Astrocyte (in vitro differentiated cells and primary cell): ENCODE measurements at regions not wholly inside any gene's neighbourhood (a gene's known extent, or its start where the extent isn't known, plus 50 kb on each side); places are given as distances from the start of the nearest gene placed in this dataset.

Experiments
- DNase-seq: peaks from one replicate; pipeline ENCODE4 v3.0.0-alpha.2; 2010; ENCODE audit warnings: low read depth
- FAIRE-seq: peaks from 2 replicates; lab custom pipeline; 2011; peaks lifted over from hg19 to GRCh38; lab: Jason Lieb, UNC
- H2AFZ ChIP-seq: 2 replicates; pipeline ENCODE4 v1.6.0; 2012; ENCODE audit warnings: low read depth, low read length, inconsistent platforms
- H3K27ac ChIP-seq: 2 replicates; pipeline ENCODE4 v1.5.1; 2011; ENCODE audit warnings: low read depth, low read length, inconsistent platforms
- H3K27me3 ChIP-seq: 2 replicates; pipeline ENCODE4 v1.6.0; 2011; ENCODE audit warnings: low read length, inconsistent platforms; ENCODE audit not compliant: insufficient read depth
- H3K36me3 ChIP-seq: 2 replicates; pipeline ENCODE4 v1.5.1; 2011; ENCODE audit warnings: low read length, inconsistent platforms; ENCODE audit not compliant: insufficient read depth
- H3K4me1 ChIP-seq: 2 replicates; pipeline ENCODE4 v1.5.1; 2011; ENCODE audit warnings: low read length, inconsistent platforms; ENCODE audit not compliant: insufficient read depth
- H3K4me2 ChIP-seq: 2 replicates; pipeline ENCODE4 v1.6.0; 2012; ENCODE audit warnings: low read length, inconsistent platforms
- H3K4me3 ChIP-seq: 2 replicates; pipeline ENCODE4 v1.5.1; 2011; ENCODE audit warnings: low read depth, mild to moderate bottlenecking, low read length, inconsistent platforms; ENCODE audit not compliant: insufficient read depth
- H3K79me2 ChIP-seq: 2 replicates; pipeline ENCODE4 v1.6.0; 2012; ENCODE audit warnings: mild to moderate bottlenecking, low read length, inconsistent platforms; ENCODE audit not compliant: insufficient read depth
- H3K9ac ChIP-seq: 2 replicates; pipeline ENCODE4 v1.6.0; 2012; ENCODE audit warnings: mild to moderate bottlenecking, low read length, inconsistent platforms
- H3K9me3 ChIP-seq: 2 replicates; pipeline ENCODE4 v1.5.1; 2012; ENCODE audit warnings: low read depth, mild to moderate bottlenecking, low read length, inconsistent platforms; ENCODE audit not compliant: insufficient read depth
- H4K20me1 ChIP-seq: 2 replicates; pipeline ENCODE4 v1.6.0; 2012; ENCODE audit warnings: low read length, inconsistent platforms; ENCODE audit not compliant: insufficient read depth
- H3K27ac Mint-ChIP-seq: one replicate; pipeline ENCODE4 v1.8.0; 2021; ENCODE audit warnings: mild to moderate bottlenecking, mixed read lengths; ENCODE audit not compliant: unreplicated experiment
- H3K27me3 Mint-ChIP-seq: one replicate; pipeline ENCODE4 v1.8.0; 2021; ENCODE audit warnings: low read depth, mixed read lengths; ENCODE audit not compliant: unreplicated experiment
- H3K36me3 Mint-ChIP-seq: one replicate; pipeline ENCODE4 v1.8.0; 2021; ENCODE audit warnings: low read depth, mixed read lengths; ENCODE audit not compliant: unreplicated experiment
- H3K4me1 Mint-ChIP-seq: one replicate; pipeline ENCODE4 v1.8.0; 2021; ENCODE audit warnings: low read depth, mixed read lengths; ENCODE audit not compliant: unreplicated experiment
- H3K4me3 Mint-ChIP-seq: one replicate; pipeline ENCODE4 v1.8.0; 2021; ENCODE audit warnings: mild to moderate bottlenecking, moderate library complexity, mixed read lengths; ENCODE audit not compliant: unreplicated experiment
- H3K9me3 Mint-ChIP-seq: one replicate; pipeline ENCODE4 v1.8.0; 2021; ENCODE audit warnings: mild to moderate bottlenecking, mixed read lengths; ENCODE audit not compliant: unreplicated experiment
- EZH2 ChIP-seq: IDR thresholded peaks from 2 replicates; pipeline ENCODE4 v1.6.1; 2012; ENCODE audit warnings: mild to moderate bottlenecking, low read length, inconsistent platforms; ENCODE audit not compliant: insufficient read depth
- TF ChIP-seq, protein P1 (sequence below): IDR thresholded peaks from 2 replicates; pipeline ENCODE4 v1.5.1; 2011; ENCODE audit warnings: low read depth, mild to moderate bottlenecking, inconsistent platforms, low read length, moderate library complexity; ENCODE audit not compliant: insufficient read depth

DNA sequence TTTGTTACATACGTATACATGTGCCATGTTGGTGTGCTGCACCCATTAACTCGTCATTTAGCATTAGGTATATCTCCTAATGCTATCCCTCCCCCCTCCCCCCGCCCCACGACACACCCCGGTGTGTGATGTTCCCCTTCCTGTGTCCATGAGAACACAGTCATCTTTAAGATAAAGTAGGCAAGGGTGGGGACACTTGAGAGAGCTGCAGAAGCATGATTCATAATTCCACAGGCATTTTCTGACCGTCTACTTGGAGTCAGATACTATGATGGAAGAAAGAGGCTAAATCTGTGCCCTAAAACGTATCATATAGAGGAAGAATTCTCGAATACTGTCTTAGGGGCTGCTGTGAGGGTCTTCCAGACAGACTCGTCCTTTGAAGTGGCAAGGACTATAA is 145.9 kb upstream of the VASH1 start:
- TF ChIP-seq EZH2 = no peak
- TF ChIP-seq, protein P1, sequence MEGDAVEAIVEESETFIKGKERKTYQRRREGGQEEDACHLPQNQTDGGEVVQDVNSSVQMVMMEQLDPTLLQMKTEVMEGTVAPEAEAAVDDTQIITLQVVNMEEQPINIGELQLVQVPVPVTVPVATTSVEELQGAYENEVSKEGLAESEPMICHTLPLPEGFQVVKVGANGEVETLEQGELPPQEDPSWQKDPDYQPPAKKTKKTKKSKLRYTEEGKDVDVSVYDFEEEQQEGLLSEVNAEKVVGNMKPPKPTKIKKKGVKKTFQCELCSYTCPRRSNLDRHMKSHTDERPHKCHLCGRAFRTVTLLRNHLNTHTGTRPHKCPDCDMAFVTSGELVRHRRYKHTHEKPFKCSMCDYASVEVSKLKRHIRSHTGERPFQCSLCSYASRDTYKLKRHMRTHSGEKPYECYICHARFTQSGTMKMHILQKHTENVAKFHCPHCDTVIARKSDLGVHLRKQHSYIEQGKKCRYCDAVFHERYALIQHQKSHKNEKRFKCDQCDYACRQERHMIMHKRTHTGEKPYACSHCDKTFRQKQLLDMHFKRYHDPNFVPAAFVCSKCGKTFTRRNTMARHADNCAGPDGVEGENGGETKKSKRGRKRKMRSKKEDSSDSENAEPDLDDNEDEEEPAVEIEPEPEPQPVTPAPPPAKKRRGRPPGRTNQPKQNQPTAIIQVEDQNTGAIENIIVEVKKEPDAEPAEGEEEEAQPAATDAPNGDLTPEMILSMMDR = no peak
- no peak overlapping the region for H3K4me3 Mint-ChIP-seq

GRCh38 chr14:76617440-76617839 is 143.8 kb upstream of the VASH1 start:
- peaks cover 6% of the 10 kb centered on the region for H3K27me3 ChIP-seq
- TF ChIP-seq, protein P1 = no peak
- no peak for TF ChIP-seq EZH2
- Mint-ChIP-seq H3K9me3 (peaks cover 2% of the 10 kb centered on the region), H3K36me3 (no peaks in the 10 kb centered on the region), H3K4me3 (no peak overlapping the region), H3K27ac (no peak overlapping the region), H3K27me3 (peaks cover 27% of the 10 kb centered on the region), H3K4me1 (no peaks in the 10 kb centered on the region)
- no peaks in the 10 kb centered on the region for H3K4me1 ChIP-seq
- DNase-seq = no peak
- H3K4me3 ChIP-seq = no peak overlapping the region
- no peak for FAIRE-seq
- H3K36me3 ChIP-seq = no peaks in the 10 kb centered on the region
- no peaks in the 10 kb centered on the region for H3K9me3 ChIP-seq
- no peak overlapping the region for H3K4me2 ChIP-seq
- H3K27ac ChIP-seq = no peak overlapping the region
- no peaks in the 10 kb centered on the region for H3K79me2 ChIP-seq
- H3K9ac ChIP-seq = no peak overlapping the region
- no peaks in the 10 kb centered on the region for H4K20me1 ChIP-seq
- no peak overlapping the region for H2AFZ ChIP-seq

More for the DNA sequence above, 145.9 kb upstream of the VASH1 start:
- FAIRE-seq (no peak), DNase-seq (no peak)
- Mint-ChIP-seq H3K9me3 (peaks cover 2% of the 10 kb centered on the region), H3K4me1 (no peaks in the 10 kb centered on the region), H3K27ac (no peak overlapping the region), H3K27me3 (peaks cover 8% of the 10 kb centered on the region), H3K36me3 (no peaks in the 10 kb centered on the region)
- H3K4me1 ChIP-seq = no peaks in the 10 kb centered on the region
- H3K9me3 ChIP-seq = no peaks in the 10 kb centered on the region
- no peak overlapping the region for H3K4me2 ChIP-seq
- H3K27ac ChIP-seq = no peak overlapping the region
- no peaks in the 10 kb centered on the region for H3K79me2 ChIP-seq
- peaks cover 3% of the 10 kb centered on the region for H3K27me3 ChIP-seq
- no peak overlapping the region for H3K9ac ChIP-seq
- H3K36me3 ChIP-seq = no peaks in the 10 kb centered on the region
- H2AFZ ChIP-seq = no peak overlapping the region
- H4K20me1 ChIP-seq = no peaks in the 10 kb centered on the region
- no peak overlapping the region for H3K4me3 ChIP-seq

- H3K4me1 Mint-ChIP-seq = no peaks in the 10 kb centered on the region
Measured at GRCh38 chr14:76636602-76637001, 124.7 kb upstream of the VASH1 start.

More at GRCh38 chr14:76636602-76637001, 124.7 kb upstream of the VASH1 start:
- Mint-ChIP-seq H3K4me3 (no peak overlapping the region), H3K27me3 (peaks cover 21% of the 10 kb centered on the region), H3K36me3 (no peaks in the 10 kb centered on the region), H3K27ac (no peak overlapping the region), H3K9me3 (no peaks in the 10 kb centered on the region)
- Histone ChIP-seq H4K20me1 (no peaks in the 10 kb centered on the region), H3K9ac (no peak overlapping the region), H3K4me3 (no peak overlapping the region), H3K27ac (no peak overlapping the region), H3K27me3 (no peaks in the 10 kb centered on the region), H3K4me2 (no peak overlapping the region), H3K79me2 (no peaks in the 10 kb centered on the region), H3K9me3 (no peaks in the 10 kb centered on the region), H2AFZ (no peak overlapping the region), H3K36me3 (no peaks in the 10 kb centered on the region), H3K4me1 (no peaks in the 10 kb centered on the region)
- no peak for TF ChIP-seq EZH2
- TF ChIP-seq, protein P1 = no peak
- DNase-seq = no peak
- no peak for FAIRE-seq
